Neuronal stem cell (in vitro differentiated cells): ENCODE measurements at regions not wholly inside any gene's neighbourhood (a gene's known extent, or its start where the extent isn't known, plus 50 kb on each side); places are given as distances from the start of the nearest gene placed in this dataset.

Experiments
- DNase-seq: peaks from one replicate; pipeline ENCODE4 v3.0.0-alpha.2; 2013; ENCODE audit warnings: low spot score
- H2AFZ ChIP-seq: one replicate; pipeline ENCODE4 v1.6.1; 2013; ENCODE audit warnings: mild to moderate bottlenecking, low read length, inconsistent platforms
- H2AK5ac ChIP-seq: 2 replicates; pipeline ENCODE4 v1.6.1; 2013; ENCODE audit warnings: low read depth, mild to moderate bottlenecking, inconsistent platforms, low read length, moderate library complexity, mixed read lengths
- H2BK120ac ChIP-seq: 2 replicates; pipeline ENCODE4 v1.6.1; 2013; ENCODE audit warnings: low read depth, mild to moderate bottlenecking, inconsistent platforms, low read length, moderate library complexity, mixed read lengths
- H2BK12ac ChIP-seq: one replicate; pipeline ENCODE4 v1.6.1; 2013; ENCODE audit warnings: low read length, inconsistent platforms
- H2BK15ac ChIP-seq: 2 replicates; pipeline ENCODE4 v1.6.1; 2013; ENCODE audit warnings: mild to moderate bottlenecking, low read length, inconsistent platforms, mixed read lengths
- H2BK5ac ChIP-seq: one replicate; pipeline ENCODE4 v1.6.1; 2013; ENCODE audit warnings: inconsistent platforms, mild to moderate bottlenecking, low read length, moderate library complexity
- H3K14ac ChIP-seq: one replicate; pipeline ENCODE4 v1.6.1; 2013; ENCODE audit warnings: low read length, inconsistent platforms
- H3K18ac ChIP-seq: 2 replicates; pipeline ENCODE4 v1.6.1; 2013; ENCODE audit warnings: low read length, inconsistent platforms
- H3K23ac ChIP-seq: 2 replicates; pipeline ENCODE4 v1.6.1; 2013; ENCODE audit warnings: low read depth, mild to moderate bottlenecking, mixed read lengths, low read length, inconsistent platforms; ENCODE audit not compliant: poor library complexity
- H3K27ac ChIP-seq: replicated peaks from 3 replicates; pipeline ENCODE4 v1.5.1; 2013; ENCODE audit warnings: low read length, inconsistent platforms
- H3K27me3 ChIP-seq, 3 experiments: 2 replicates each; pipeline ENCODE4 v1.6.1; 2013; ENCODE audit warnings: low read length in 3 of 3, mild to moderate bottlenecking in 2 of 3, inconsistent platforms in 1 of 3, low read depth in 1 of 3, mixed read lengths in 1 of 3, moderate library complexity in 1 of 3; ENCODE audit not compliant: control insufficient read depth in 3 of 3, insufficient read depth in 3 of 3
- H3K36me3 ChIP-seq, 2 donors: replicated peaks in 1 of 2; 2 replicates each; pipeline ENCODE4 v1.6.1; 2013; ENCODE audit warnings: low read length in 2 of 2; ENCODE audit not compliant: control insufficient read depth in 2 of 2, insufficient read depth in 2 of 2
- H3K4ac ChIP-seq: 2 replicates; pipeline ENCODE4 v1.6.1; 2013; ENCODE audit warnings: inconsistent platforms, mild to moderate bottlenecking, low read length, moderate library complexity
- H3K4me1 ChIP-seq, 2 donors: 1 replicate in 1 of 2; 2 replicates in 1 of 2; pipeline ENCODE4 v1.6.1; 2013; ENCODE audit warnings: low read length in 2 of 2, low read depth in 1 of 2; ENCODE audit not compliant: control insufficient read depth in 2 of 2, insufficient read depth in 1 of 2
- H3K4me2 ChIP-seq: one replicate; pipeline ENCODE4 v1.6.1; 2013; ENCODE audit warnings: mild to moderate bottlenecking, low read length, inconsistent platforms; ENCODE audit not compliant: insufficient read depth, poor library complexity, severe bottlenecking
- H3K4me3 ChIP-seq, 2 donors: 2 replicates each; pipeline ENCODE4 v1.5.1; 2013; ENCODE audit warnings: low read length in 2 of 2, mild to moderate bottlenecking in 2 of 2, inconsistent platforms in 1 of 2, moderate library complexity in 1 of 2
- H3K79me1 ChIP-seq: one replicate; pipeline ENCODE4 v1.6.1; 2013; ENCODE audit warnings: low read depth, mild to moderate bottlenecking, inconsistent platforms, low read length, moderate library complexity
- H3K9ac ChIP-seq: one replicate; pipeline ENCODE4 v1.6.1; 2013; ENCODE audit warnings: mild to moderate bottlenecking, low read depth, low read length, inconsistent platforms; ENCODE audit not compliant: poor library complexity
- H3K9me3 ChIP-seq, 2 donors: replicated peaks in 1 of 2; 2 replicates each; pipeline versions ENCODE3 to v1.6.1; 2013; ENCODE audit warnings: low read length in 2 of 2, mild to moderate bottlenecking in 2 of 2, inconsistent platforms in 1 of 2, low read depth in 1 of 2, mixed read lengths in 1 of 2, moderate library complexity in 1 of 2; ENCODE audit not compliant: control insufficient read depth in 2 of 2, insufficient read depth in 1 of 2
- H4K8ac ChIP-seq: one replicate; pipeline ENCODE4 v1.6.1; 2013; ENCODE audit warnings: low read depth, mild to moderate bottlenecking, inconsistent platforms, low read length, moderate library complexity
- H4K91ac ChIP-seq: one replicate; pipeline ENCODE4 v1.6.1; 2013; ENCODE audit warnings: low read length, low read depth, mild to moderate bottlenecking, inconsistent platforms; ENCODE audit not compliant: poor library complexity
- WGBS, 2 donors: extraction: QIAGEN DNeasy Blood & Tissue Kit; methylation state at CpG; one replicate each; pipeline ENCODE4 v1.1.7; 2013; ENCODE audit warnings: missing lambda C conversion rate in 2 of 2, mixed read lengths in 1 of 2; ENCODE audit not compliant: insufficient read length in 2 of 2, insufficient replicate concordance in 1 of 2; ENCODE audit errors: extremely low coverage in 2 of 2; 5-methylcytosine and 5-hydroxymethylcytosine counted together

- no peaks in the 10 kb centered on the region for H3K36me3 ChIP-seq
Observed at GRCh38 chr12:82029936-82030335, 270.8 kb upstream of the PPFIA2 start.

GRCh38 chr12:82028772-82029171, 269.6 kb upstream of the PPFIA2 start:
- no CpG with 5 or more reads among the region's 1 CpG for WGBS, 2 donors
- H3K4me1 ChIP-seq = no peaks in the 10 kb centered on the region

More at GRCh38 chr12:82029936-82030335, 270.8 kb upstream of the PPFIA2 start:
- no CpG with 5 or more reads among the region's 1 CpG for WGBS, 2 donors
- Histone ChIP-seq H4K8ac (no peak overlapping the region), H3K27me3 (no peaks in the 10 kb centered on the region), H3K27ac (no peak overlapping the region), H3K18ac (no peak overlapping the region), H3K79me1 (no peaks in the 10 kb centered on the region), H2BK5ac (no peak overlapping the region), H3K14ac (no peak overlapping the region), H3K4me3 (no peak overlapping the region), H3K4me1 (no peaks in the 10 kb centered on the region), H2BK12ac (no peak overlapping the region), H2BK120ac (no peak overlapping the region), H3K9ac (no peak overlapping the region), H3K4ac (no peak overlapping the region), H2AK5ac (no peak overlapping the region), H4K91ac (no peak overlapping the region), H3K9me3 (no peaks in the 10 kb centered on the region), H3K23ac (no peak overlapping the region), H3K4me2 (no peak overlapping the region), H2AFZ (no peak overlapping the region), H2BK15ac (no peak overlapping the region)
- DNase-seq = no peak

GRCh38 chr12:82027612-82028011, 268.5 kb upstream of the PPFIA2 start:
- H2BK15ac ChIP-seq = no peak overlapping the region
- no peak overlapping the region for H3K4ac ChIP-seq
- no peaks in the 10 kb centered on the region for H3K79me1 ChIP-seq
- H4K8ac ChIP-seq = no peak overlapping the region
- no peak overlapping the region for H3K14ac ChIP-seq
- no peak for DNase-seq
- H3K9me3 ChIP-seq = no peaks in the 10 kb centered on the region
- no peak overlapping the region for H3K9ac ChIP-seq
- no CpG with 5 or more reads among the region's 1 CpG for WGBS, 2 donors
- no peak overlapping the region for H3K4me3 ChIP-seq
- H3K27me3 ChIP-seq = no peaks in the 10 kb centered on the region
- no peak overlapping the region for H2AFZ ChIP-seq
- H2AK5ac ChIP-seq = no peak overlapping the region
- H2BK5ac ChIP-seq = no peak overlapping the region
- H3K27ac ChIP-seq = no peak overlapping the region
- no peaks in the 10 kb centered on the region for H3K4me1 ChIP-seq
- no peak overlapping the region for H3K23ac ChIP-seq
- H3K18ac ChIP-seq = no peak overlapping the region
- H2BK12ac ChIP-seq = no peak overlapping the region
- H2BK120ac ChIP-seq = no peak overlapping the region
- no peak overlapping the region for H4K91ac ChIP-seq
- no peak overlapping the region for H3K4me2 ChIP-seq
- H3K36me3 ChIP-seq = no peaks in the 10 kb centered on the region

More at GRCh38 chr12:82028772-82029171, 269.6 kb upstream of the PPFIA2 start:
- Histone ChIP-seq H2AK5ac (no peak overlapping the region), H2BK120ac (no peak overlapping the region), H4K8ac (no peak overlapping the region), H2BK5ac (no peak overlapping the region), H3K27me3 (no peaks in the 10 kb centered on the region), H2BK15ac (no peak overlapping the region), H2AFZ (no peak overlapping the region), H3K9ac (no peak overlapping the region), H3K27ac (no peak overlapping the region), H3K4me2 (no peak overlapping the region), H3K18ac (no peak overlapping the region), H3K9me3 (no peaks in the 10 kb centered on the region), H3K4me3 (no peak overlapping the region), H3K14ac (no peak overlapping the region), H3K4ac (no peak overlapping the region), H3K36me3 (no peaks in the 10 kb centered on the region), H2BK12ac (no peak overlapping the region), H3K79me1 (no peaks in the 10 kb centered on the region), H4K91ac (no peak overlapping the region), H3K23ac (no peak overlapping the region)
- no peak for DNase-seq

GRCh38 chr12:82025462-82025861, 266.3 kb upstream of the PPFIA2 start:
- H3K9ac ChIP-seq = no peak overlapping the region
- no peak overlapping the region for H2BK12ac ChIP-seq
- H3K14ac ChIP-seq = no peak overlapping the region
- no peak overlapping the region for H2BK5ac ChIP-seq
- no peak overlapping the region for H4K91ac ChIP-seq
- H3K23ac ChIP-seq = no peak overlapping the region
- H3K79me1 ChIP-seq = no peaks in the 10 kb centered on the region
- no peak overlapping the region for H4K8ac ChIP-seq
- no peak overlapping the region for H2AK5ac ChIP-seq
- no peak overlapping the region for H3K4me2 ChIP-seq
- no peak overlapping the region for H3K18ac ChIP-seq
- no peaks in the 10 kb centered on the region for H3K4me1 ChIP-seq
- H3K4ac ChIP-seq = no peak overlapping the region
- WGBS, 2 donors = no CpG with 5 or more reads among the region's 7 CpGs
- DNase-seq = no peak
- H3K9me3 ChIP-seq = no peaks in the 10 kb centered on the region
- H3K27ac ChIP-seq = no peak overlapping the region
- no peaks in the 10 kb centered on the region for H3K36me3 ChIP-seq
- H3K27me3 ChIP-seq = no peaks in the 10 kb centered on the region
- H3K4me3 ChIP-seq = no peak overlapping the region
- H2BK15ac ChIP-seq = no peak overlapping the region
- no peak overlapping the region for H2BK120ac ChIP-seq
- no peak overlapping the region for H2AFZ ChIP-seq
